Occipital lobe (tissue), 1 donor: ENCODE measurements at regions not wholly inside any gene's neighbourhood (a gene's known extent, or its start where the extent isn't known, plus 50 kb on each side); places are given as distances from the start of the nearest gene placed in this dataset.

ENCODE experiments used
- DNase-seq: peaks from one replicate; lab custom pipeline; 2025; lab: John Stamatoyannopoulos, UW

- no peak for DNase-seq
Observed at GRCh38 chr6:74956559-74957428, 249.1 kb downstream of the COL12A1 start.

- DNase-seq = no peak
Observed at GRCh38 chr6:74953708-74954107, 252.1 kb downstream of the COL12A1 start.

- no peak for DNase-seq
Observed at GRCh38 chr6:74946961-74947360, 258.9 kb downstream of the COL12A1 start.

- no peak for DNase-seq
Observed at GRCh38 chr6:74942130-74942529, 263.7 kb downstream of the COL12A1 start.

GRCh38 chr6:74941424-74941823, 264.4 kb downstream of the COL12A1 start:
- no peak for DNase-seq

GRCh38 chr6:74939721-74940620, 265.9 kb downstream of the COL12A1 start:
- no peak for DNase-seq

- no peak for DNase-seq
Observed at GRCh38 chr6:74939151-74939708, 266.6 kb downstream of the COL12A1 start.

- DNase-seq = no peak
Observed at GRCh38 chr6:74937936-74938335, 267.9 kb downstream of the COL12A1 start.

- no peak for DNase-seq
Observed at GRCh38 chr6:74936886-74937285, 269.0 kb downstream of the COL12A1 start.

- no peak for DNase-seq
Observed at GRCh38 chr6:74932232-74932888, 273.5 kb downstream of the COL12A1 start.

GRCh38 chr6:74931558-74931957, 274.3 kb downstream of the COL12A1 start:
- DNase-seq = no peak

- no peak for DNase-seq
Observed at GRCh38 chr6:74928203-74928602, 277.6 kb downstream of the COL12A1 start.

GRCh38 chr6:74927299-74927698, 278.6 kb downstream of the COL12A1 start:
- no peak for DNase-seq

GRCh38 chr6:74925683-74926082, 280.2 kb downstream of the COL12A1 start:
- no peak for DNase-seq

- no peak for DNase-seq
Observed at GRCh38 chr6:74914888-74915287, 291.0 kb downstream of the COL12A1 start.

GRCh38 chr6:74912234-74912633, 293.6 kb downstream of the COL12A1 start:
- DNase-seq = no peak

GRCh38 chr6:74902846-74903245, 303.0 kb downstream of the COL12A1 start:
- no peak for DNase-seq

- no peak for DNase-seq
Observed at GRCh38 chr6:74902089-74902488, 303.8 kb downstream of the COL12A1 start.

GRCh38 chr6:74901576-74901975, 304.3 kb downstream of the COL12A1 start:
- DNase-seq = no peak

- no peak for DNase-seq
Observed at GRCh38 chr6:74899416-74899815, 306.4 kb downstream of the COL12A1 start.

GRCh38 chr6:74892091-74892490, 313.8 kb downstream of the COL12A1 start:
- DNase-seq = no peak
